ENCODE measurements at regions not wholly inside any gene's neighbourhood (a gene's known extent, or its start where the extent isn't known, plus 50 kb on each side); places are given as distances from the start of the nearest gene placed in this dataset.

- DNase-seq, result no peak
- in situ Hi-C loops (cut with HindIII; ENCODE audit: low pct_ligation_motif_present, low pct_unique_long_range_greater_than_20kb, low sequenced_read_pairs), result no loop called here
Measured at GRCh38 chr3:146314871-146315270, 64.0 kb upstream of the PLSCR4 start.

GRCh38 chr3:146313746-146314111, 62.8 kb upstream of the PLSCR4 start:
- no peak for DNase-seq
- in situ Hi-C loops (cut with HindIII; ENCODE audit: low pct_ligation_motif_present, low pct_unique_long_range_greater_than_20kb, low sequenced_read_pairs), result no loop called here

GRCh38 chr3:146313031-146313745, 62.3 kb upstream of the PLSCR4 start:
- in situ Hi-C loops (cut with HindIII; ENCODE audit: low pct_ligation_motif_present, low pct_unique_long_range_greater_than_20kb, low sequenced_read_pairs), result no loop called here
- no peak for DNase-seq

- DNase-seq, result no peak
- in situ Hi-C loops (cut with HindIII; ENCODE audit: low pct_ligation_motif_present, low pct_unique_long_range_greater_than_20kb, low sequenced_read_pairs), result no loop called here
Measured at GRCh38 chr3:146308682-146309081, 57.8 kb upstream of the PLSCR4 start.

GRCh38 chr3:146308222-146308621, 57.3 kb upstream of the PLSCR4 start:
- in situ Hi-C loops (cut with HindIII; ENCODE audit: low pct_ligation_motif_present, low pct_unique_long_range_greater_than_20kb, low sequenced_read_pairs), result no loop called here
- DNase-seq, result no peak

- in situ Hi-C loops (cut with HindIII; ENCODE audit: low pct_ligation_motif_present, low pct_unique_long_range_greater_than_20kb, low sequenced_read_pairs), result no loop called here
Measured at GRCh38 chr3:146307456-146307725, 56.5 kb upstream of the PLSCR4 start.

GRCh38 chr3:146306656-146307455, 56.0 kb upstream of the PLSCR4 start:
- in situ Hi-C loops (cut with HindIII; ENCODE audit: low pct_ligation_motif_present, low pct_unique_long_range_greater_than_20kb, low sequenced_read_pairs), result no loop called here
- DNase-seq, result no peak

More at GRCh38 chr3:146307456-146307725, 56.5 kb upstream of the PLSCR4 start:
- DNase-seq, result no peak

- DNase-seq, result no peak
- in situ Hi-C loops (cut with HindIII; ENCODE audit: low pct_ligation_motif_present, low pct_unique_long_range_greater_than_20kb, low sequenced_read_pairs), result no loop called here
Measured at GRCh38 chr3:146305808-146306423, 55.0 kb upstream of the PLSCR4 start.

- DNase-seq, result no peak
- in situ Hi-C loops (cut with HindIII; ENCODE audit: low pct_ligation_motif_present, low pct_unique_long_range_greater_than_20kb, low sequenced_read_pairs), result no loop called here
Measured at GRCh38 chr3:146300768-146301167, 49.9 kb upstream of the PLSCR4 start.
